ENCODE measurements at regions not wholly inside any gene's neighbourhood (a gene's known extent, or its start where the extent isn't known, plus 50 kb on each side); places are given as distances from the start of the nearest gene placed in this dataset.
"Not testable (repeated sequence)": the region's sequence is repeated elsewhere in the genome, so short reads cannot be mapped to it uniquely, and the experiment has no call there.

GRCh38 chr4:132330994-132331393 is 818.1 kb upstream of the PCDH10 start:
- DNase-seq (ENCODE audit: insufficient read length, low spot score) (no peak), FAIRE-seq (no peak)
- no peak for TF ChIP-seq PAX5 (IDR thresholded peaks at IDR 0.05; ENCODE audit: insufficient read depth, low read length, severe bottlenecking)
- no peak for TF ChIP-seq POLR2AphosphoS5 (IDR thresholded peaks at IDR 0.05; ENCODE audit: low read depth, low read length)
- TF ChIP-seq POLR2A (IDR thresholded peaks at IDR 0.05; ENCODE audit: low read depth, low read length) = no peak
- TF ChIP-seq POU2F2 (IDR thresholded peaks at IDR 0.05; ENCODE audit: low read depth, low read length) = no peak
- no peak for TF ChIP-seq TAF1 (IDR thresholded peaks at IDR 0.05; ENCODE audit: low read depth, low read length)
- TF ChIP-seq SPI1 (IDR thresholded peaks at IDR 0.05; ENCODE audit: low read depth, low read length) = no peak

- TF ChIP-seq POLR2A (IDR thresholded peaks at IDR 0.05; ENCODE audit: low read depth, low read length) (no peak), POLR2AphosphoS5 (IDR thresholded peaks at IDR 0.05; ENCODE audit: low read depth, low read length) (no peak), POU2F2 (IDR thresholded peaks at IDR 0.05; ENCODE audit: low read depth, low read length) (no peak), TAF1 (IDR thresholded peaks at IDR 0.05; ENCODE audit: low read depth, low read length) (no peak)
- FAIRE-seq (no peak), DNase-seq (ENCODE audit: insufficient read length, low spot score) (no peak)
Measured at GRCh38 chr4:132332932-132333723, 816.0 kb upstream of the PCDH10 start.

- FAIRE-seq = no peak
- no peak for DNase-seq (ENCODE audit: insufficient read length, low spot score)
- TF ChIP-seq POLR2A (IDR thresholded peaks at IDR 0.05; ENCODE audit: low read depth, low read length) = no peak
- no peak for TF ChIP-seq PAX5 (IDR thresholded peaks at IDR 0.05; ENCODE audit: insufficient read depth, low read length, severe bottlenecking)
- no peak for TF ChIP-seq POLR2AphosphoS5 (IDR thresholded peaks at IDR 0.05; ENCODE audit: low read depth, low read length)
- no peak for TF ChIP-seq SPI1 (IDR thresholded peaks at IDR 0.05; ENCODE audit: low read depth, low read length)
- no peak for TF ChIP-seq TAF1 (IDR thresholded peaks at IDR 0.05; ENCODE audit: low read depth, low read length)
- no peak for TF ChIP-seq POU2F2 (IDR thresholded peaks at IDR 0.05; ENCODE audit: low read depth, low read length)
Measured at GRCh38 chr4:132333724-132334047, 815.4 kb upstream of the PCDH10 start.

- FAIRE-seq = no peak
- no peak for TF ChIP-seq POLR2AphosphoS5 (IDR thresholded peaks at IDR 0.05; ENCODE audit: low read depth, low read length)
- TF ChIP-seq TAF1 (IDR thresholded peaks at IDR 0.05; ENCODE audit: low read depth, low read length) = no peak
- TF ChIP-seq PAX5 (IDR thresholded peaks at IDR 0.05; ENCODE audit: insufficient read depth, low read length, severe bottlenecking) = no peak
- no peak for TF ChIP-seq SPI1 (IDR thresholded peaks at IDR 0.05; ENCODE audit: low read depth, low read length)
- TF ChIP-seq POU2F2 (IDR thresholded peaks at IDR 0.05; ENCODE audit: low read depth, low read length) = no peak
- no peak for TF ChIP-seq POLR2A (IDR thresholded peaks at IDR 0.05; ENCODE audit: low read depth, low read length)
- DNase-seq (ENCODE audit: insufficient read length, low spot score) = no peak
Measured at GRCh38 chr4:132334081-132334480, 815.0 kb upstream of the PCDH10 start.

GRCh38 chr4:132344924-132345828 is 803.9 kb upstream of the PCDH10 start:
- no peak for TF ChIP-seq POLR2A (IDR thresholded peaks at IDR 0.05; ENCODE audit: low read depth, low read length)
- TF ChIP-seq PAX5 (IDR thresholded peaks at IDR 0.05; ENCODE audit: insufficient read depth, low read length, severe bottlenecking) = no peak
- no peak for TF ChIP-seq POLR2AphosphoS5 (IDR thresholded peaks at IDR 0.05; ENCODE audit: low read depth, low read length)
- no peak for TF ChIP-seq SPI1 (IDR thresholded peaks at IDR 0.05; ENCODE audit: low read depth, low read length)
- TF ChIP-seq TAF1 (IDR thresholded peaks at IDR 0.05; ENCODE audit: low read depth, low read length) = no peak
- no peak for TF ChIP-seq POU2F2 (IDR thresholded peaks at IDR 0.05; ENCODE audit: low read depth, low read length)
- FAIRE-seq (no peak), DNase-seq (ENCODE audit: insufficient read length, low spot score) (no peak)

- no peak for TF ChIP-seq POLR2A (IDR thresholded peaks at IDR 0.05; ENCODE audit: low read depth, low read length)
- TF ChIP-seq TAF1 (IDR thresholded peaks at IDR 0.05; ENCODE audit: low read depth, low read length) = no peak
- no peak for TF ChIP-seq PAX5 (IDR thresholded peaks at IDR 0.05; ENCODE audit: insufficient read depth, low read length, severe bottlenecking)
- TF ChIP-seq POLR2AphosphoS5 (IDR thresholded peaks at IDR 0.05; ENCODE audit: low read depth, low read length) = no peak
- TF ChIP-seq SPI1 (IDR thresholded peaks at IDR 0.05; ENCODE audit: low read depth, low read length) = no peak
- TF ChIP-seq POU2F2 (IDR thresholded peaks at IDR 0.05; ENCODE audit: low read depth, low read length) = no peak
- FAIRE-seq (no peak), DNase-seq (ENCODE audit: insufficient read length, low spot score) (no peak)
Measured at GRCh38 chr4:132346016-132346415, 803.1 kb upstream of the PCDH10 start.

GRCh38 chr4:132351606-132352005 is 797.5 kb upstream of the PCDH10 start:
- not testable (repeated sequence) for DNase-seq (ENCODE audit: insufficient read length, low spot score); FAIRE-seq

GRCh38 chr4:132382243-132382642 is 766.9 kb upstream of the PCDH10 start:
- FAIRE-seq (no peak), DNase-seq (ENCODE audit: insufficient read length, low spot score) (no peak)
- TF ChIP-seq SPI1 (IDR thresholded peaks at IDR 0.05; ENCODE audit: low read depth, low read length) (peak; percentile 60), POLR2A (IDR thresholded peaks at IDR 0.05; ENCODE audit: low read depth, low read length) (no peak)

GRCh38 chr4:132383571-132384199 is 765.4 kb upstream of the PCDH10 start:
- FAIRE-seq (no peak), DNase-seq (ENCODE audit: insufficient read length, low spot score) (no peak)
- TF ChIP-seq POU2F2 (IDR thresholded peaks at IDR 0.05; ENCODE audit: low read depth, low read length) (no peak), PAX5 (IDR thresholded peaks at IDR 0.05; ENCODE audit: insufficient read depth, low read length, severe bottlenecking) (no peak), SPI1 (IDR thresholded peaks at IDR 0.05; ENCODE audit: low read depth, low read length) (no peak), TAF1 (IDR thresholded peaks at IDR 0.05; ENCODE audit: low read depth, low read length) (no peak), POLR2A (IDR thresholded peaks at IDR 0.05; ENCODE audit: low read depth, low read length) (no peak), POLR2AphosphoS5 (IDR thresholded peaks at IDR 0.05; ENCODE audit: low read depth, low read length) (no peak)

Measured in GM12891 (cell line).